ENCODE measurements at regions not wholly inside any gene's neighbourhood (a gene's known extent, or its start where the extent isn't known, plus 50 kb on each side); places are given as distances from the start of the nearest gene placed in this dataset.
"Not testable (repeated sequence)": the region's sequence is repeated elsewhere in the genome, so short reads cannot be mapped to it uniquely, and the experiment has no call there.

DNA sequence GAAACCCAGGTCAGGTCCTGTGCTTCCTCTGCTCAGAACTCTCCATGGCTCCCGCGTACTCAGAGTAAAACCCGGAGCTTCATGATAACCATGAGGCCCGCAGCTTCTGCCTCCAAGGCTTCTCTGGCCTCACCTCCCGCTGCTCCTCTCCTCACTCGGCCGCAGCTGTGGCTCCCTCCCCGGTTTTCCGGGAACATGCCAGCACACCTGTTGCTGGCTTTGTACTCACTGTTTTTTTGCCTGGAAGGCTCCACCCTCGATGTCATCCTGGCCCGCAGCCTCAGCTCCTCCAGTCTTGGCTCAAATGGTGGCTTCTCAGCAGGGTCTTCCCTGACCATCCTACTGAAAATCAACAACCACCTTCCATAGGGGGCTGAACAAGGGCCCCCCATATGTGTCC, 57.7 kb upstream of the SULF2 start:
- DNase-seq (ENCODE audit: low spot score) = not testable (repeated sequence)

GRCh38 chr20:47842004-47842403, 56.7 kb upstream of the SULF2 start:
- DNase-seq (ENCODE audit: low spot score) = not testable (repeated sequence)

DNA sequence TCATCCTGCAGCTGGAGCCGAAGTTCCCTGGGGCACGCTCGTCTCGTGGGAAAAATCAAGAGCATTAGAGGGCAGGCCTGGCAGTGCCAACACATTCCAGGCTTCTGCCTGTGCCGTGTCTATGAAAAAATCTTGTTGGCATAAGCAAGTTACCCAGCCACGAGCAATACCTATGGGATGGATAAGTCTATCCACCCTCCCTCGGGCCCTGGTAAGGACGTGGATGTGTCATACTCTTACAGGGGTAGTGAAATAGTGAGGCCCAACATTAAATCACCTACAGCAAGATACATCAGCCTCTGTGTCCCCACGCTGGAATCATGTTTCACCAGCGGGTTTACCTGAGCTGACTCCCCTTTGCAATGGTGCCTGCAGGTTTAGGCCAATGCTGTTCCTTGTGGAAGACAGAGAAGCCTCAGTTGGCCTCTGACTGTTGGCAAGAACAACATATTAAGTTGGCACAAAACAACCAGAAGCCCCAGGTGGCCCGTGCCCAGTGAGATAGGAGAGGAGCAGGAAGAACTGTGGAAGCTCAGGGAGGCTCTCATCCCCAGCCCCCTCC, 51.1 kb upstream of the SULF2 start:
- DNase-seq (ENCODE audit: low spot score) = not testable (repeated sequence)
